ENCODE measurements at regions not wholly inside any gene's neighbourhood (a gene's known extent, or its start where the extent isn't known, plus 50 kb on each side); places are given as distances from the start of the nearest gene placed in this dataset.

GRCh38 chr13:106628936-106629659 lies 61.2 kb upstream of the ARGLU1 start:
- 83% methylated on average over 1 of the region's 2 CpGs; no CpG with 5 or more reads in 1 of the 2 experiments for WGBS, 2 experiments (ENCODE audit: insufficient coverage in 2 of 2)
- Histone ChIP-seq H3K4me3 (ENCODE audit: extremely low read depth, insufficient read depth, low read length, poor library complexity, severe bottlenecking) (no peak overlapping the region), H3K9me3 (ENCODE audit: control insufficient read depth, low read length) (no peaks in the 10 kb centered on the region), H3K27ac (ENCODE audit: low read depth, low read length, severe bottlenecking) (no peak overlapping the region), H3K36me3 (ENCODE audit: control insufficient read depth, insufficient read depth, low read length) (no peaks in the 10 kb centered on the region), H3K4me1 (ENCODE audit: control insufficient read depth, insufficient read depth, low read length, poor library complexity, severe bottlenecking) (peaks cover 4% of the 10 kb centered on the region)

- H3K4me3 ChIP-seq (ENCODE audit: extremely low read depth, insufficient read depth, low read length, poor library complexity, severe bottlenecking): no peak overlapping the region
- no peaks in the 10 kb centered on the region for H3K36me3 ChIP-seq (ENCODE audit: control insufficient read depth, insufficient read depth, low read length)
- no peaks in the 10 kb centered on the region for H3K4me1 ChIP-seq (ENCODE audit: control insufficient read depth, insufficient read depth, low read length, poor library complexity, severe bottlenecking)
- no peak overlapping the region for H3K27ac ChIP-seq (ENCODE audit: low read depth, low read length, severe bottlenecking)
- H3K9me3 ChIP-seq (ENCODE audit: control insufficient read depth, low read length): no peaks in the 10 kb centered on the region
Observed at GRCh38 chr13:106626473-106626872, 58.5 kb upstream of the ARGLU1 start.

GRCh38 chr13:106625578-106625977 lies 57.6 kb upstream of the ARGLU1 start:
- no peak overlapping the region for H3K4me3 ChIP-seq (ENCODE audit: extremely low read depth, insufficient read depth, low read length, poor library complexity, severe bottlenecking)
- H3K27ac ChIP-seq (ENCODE audit: low read depth, low read length, severe bottlenecking): no peak overlapping the region
- 84 to 96% methylated on average over 4 to 5 of the region's 5 CpGs for WGBS, 2 experiments (ENCODE audit: insufficient coverage in 2 of 2)
- no peaks in the 10 kb centered on the region for H3K36me3 ChIP-seq (ENCODE audit: control insufficient read depth, insufficient read depth, low read length)
- H3K4me1 ChIP-seq (ENCODE audit: control insufficient read depth, insufficient read depth, low read length, poor library complexity, severe bottlenecking): no peaks in the 10 kb centered on the region
- no peaks in the 10 kb centered on the region for H3K9me3 ChIP-seq (ENCODE audit: control insufficient read depth, low read length)

DNA sequence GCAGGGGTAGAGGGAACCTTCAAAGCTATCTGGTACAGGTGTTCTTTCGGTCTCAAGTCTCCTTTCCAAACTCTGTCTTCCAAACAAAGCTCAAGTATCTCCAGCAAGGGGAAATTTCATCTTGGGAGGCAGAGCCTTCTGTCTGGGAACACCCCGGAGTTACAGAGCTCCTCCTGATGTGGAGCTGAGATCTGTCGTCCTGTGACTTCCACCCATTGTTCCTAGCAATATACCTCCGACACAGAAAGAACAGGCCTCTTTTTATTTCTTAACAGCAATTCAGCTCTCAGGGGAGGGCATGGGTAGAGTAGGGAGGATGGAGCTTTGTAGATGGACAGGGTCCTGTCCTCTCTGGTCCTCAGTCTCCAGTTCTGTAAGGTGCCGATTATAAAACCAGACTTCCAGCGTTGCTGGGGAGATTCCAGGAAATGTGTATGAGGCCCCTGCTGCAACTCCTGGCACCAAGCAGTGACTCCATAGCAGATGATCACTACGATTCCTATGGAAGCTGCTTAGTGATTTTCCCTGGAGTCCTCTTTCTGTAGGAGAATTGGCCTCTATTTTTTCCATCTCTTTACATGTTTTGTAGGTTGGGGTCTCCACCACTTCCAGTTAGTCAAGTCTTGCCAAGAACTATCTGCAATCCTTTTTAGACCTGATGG lies 56.0 kb upstream of the ARGLU1 start:
- no peak overlapping the region for H3K27ac ChIP-seq (ENCODE audit: low read depth, low read length, severe bottlenecking)
- H3K4me1 ChIP-seq (ENCODE audit: control insufficient read depth, insufficient read depth, low read length, poor library complexity, severe bottlenecking): no peaks in the 10 kb centered on the region
- WGBS, 2 experiments (ENCODE audit: insufficient coverage in 2 of 2): 85 to 93% methylated on average over 4 to 6 of the region's 7 CpGs
- H3K9me3 ChIP-seq (ENCODE audit: control insufficient read depth, low read length): no peaks in the 10 kb centered on the region
- no peak overlapping the region for H3K4me3 ChIP-seq (ENCODE audit: extremely low read depth, insufficient read depth, low read length, poor library complexity, severe bottlenecking)
- H3K36me3 ChIP-seq (ENCODE audit: control insufficient read depth, insufficient read depth, low read length): no peaks in the 10 kb centered on the region

DNA sequence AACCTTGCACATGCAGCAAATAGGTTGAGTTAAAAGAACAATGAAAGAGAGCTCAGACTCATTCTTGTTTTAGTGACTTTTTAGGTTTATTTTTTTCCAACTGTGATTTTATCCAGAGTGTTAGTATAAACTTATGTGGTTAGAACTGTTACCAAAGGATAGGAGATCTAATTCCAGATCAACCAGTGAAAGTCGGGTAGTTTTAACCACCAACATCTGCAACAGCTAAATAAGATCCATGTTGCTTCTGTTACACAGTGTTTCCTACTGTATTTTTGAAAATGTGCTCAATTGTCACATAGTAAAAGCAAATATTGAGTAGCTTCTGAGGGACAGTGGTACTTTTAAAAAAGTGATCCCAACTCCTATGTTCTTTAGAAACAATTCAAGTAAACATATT lies 53.9 kb upstream of the ARGLU1 start:
- no CpG with 5 or more reads among the region's 1 CpG for WGBS, 2 experiments (ENCODE audit: insufficient coverage in 2 of 2)
- H3K4me3 ChIP-seq (ENCODE audit: extremely low read depth, insufficient read depth, low read length, poor library complexity, severe bottlenecking): no peak overlapping the region
- no peak overlapping the region for H3K27ac ChIP-seq (ENCODE audit: low read depth, low read length, severe bottlenecking)

DNA sequence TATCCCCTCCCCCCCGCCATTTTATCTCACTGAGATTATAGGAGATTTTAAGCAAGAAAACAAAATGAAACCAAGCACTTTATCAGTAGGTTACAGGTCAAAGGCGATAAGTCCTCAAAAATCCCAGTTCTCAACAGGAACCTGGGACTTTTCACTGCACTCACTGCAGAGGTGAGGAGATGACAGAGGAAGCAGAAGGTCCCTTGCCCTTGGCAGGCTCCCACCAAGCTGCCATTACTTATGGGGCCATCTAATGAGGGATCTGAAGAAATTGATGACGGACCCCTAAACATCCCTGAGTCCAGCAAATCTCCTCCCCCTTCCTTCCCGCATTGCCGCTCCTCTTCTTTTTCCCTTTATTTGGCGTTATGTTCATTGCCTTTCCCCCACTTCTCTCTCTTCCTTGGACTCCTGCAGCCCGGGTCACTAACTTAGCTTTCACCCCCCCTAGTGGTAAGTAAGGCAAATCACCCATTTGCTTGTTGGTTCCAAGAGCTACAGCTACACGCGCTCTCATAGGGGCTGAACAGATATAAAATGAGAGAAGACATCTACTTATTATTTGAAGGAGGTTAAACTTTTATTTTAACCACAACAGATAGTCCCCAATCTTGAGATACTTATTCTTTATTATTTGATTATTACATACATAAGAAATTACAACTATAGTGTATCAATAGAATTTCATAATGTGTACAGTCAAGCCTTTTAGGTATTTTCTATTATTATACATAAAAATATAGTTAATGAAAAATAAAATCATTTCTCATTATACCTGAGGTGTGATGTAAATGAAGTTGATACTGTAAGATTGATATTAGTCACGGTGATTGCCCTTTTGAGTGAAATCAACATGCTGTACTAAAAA lies 52.0 kb upstream of the ARGLU1 start:
- Histone ChIP-seq H3K9me3 (ENCODE audit: control insufficient read depth, low read length) (no peaks in the 10 kb centered on the region), H3K27ac (ENCODE audit: low read depth, low read length, severe bottlenecking) (no peak overlapping the region), H3K36me3 (ENCODE audit: control insufficient read depth, insufficient read depth, low read length) (no peaks in the 10 kb centered on the region), H3K4me3 (ENCODE audit: extremely low read depth, insufficient read depth, low read length, poor library complexity, severe bottlenecking) (no peak overlapping the region), H3K4me1 (ENCODE audit: control insufficient read depth, insufficient read depth, low read length, poor library complexity, severe bottlenecking) (no peaks in the 10 kb centered on the region)
- 37 to 55% methylated on average over 3 to 5 of the region's 10 CpGs for WGBS, 2 experiments (ENCODE audit: insufficient coverage in 2 of 2)

More for the DNA sequence above, 53.9 kb upstream of the ARGLU1 start:
- Histone ChIP-seq H3K36me3 (ENCODE audit: control insufficient read depth, insufficient read depth, low read length) (no peaks in the 10 kb centered on the region), H3K4me1 (ENCODE audit: control insufficient read depth, insufficient read depth, low read length, poor library complexity, severe bottlenecking) (no peaks in the 10 kb centered on the region), H3K9me3 (ENCODE audit: control insufficient read depth, low read length) (no peaks in the 10 kb centered on the region)

Measured in mesodermal cell (in vitro differentiated cells).